HG02571 (cell line): ENCODE measurements at regions not wholly inside any gene's neighbourhood (a gene's known extent, or its start where the extent isn't known, plus 50 kb on each side); places are given as distances from the start of the nearest gene placed in this dataset.

Source experiments
- ATAC-seq: cut with Tn5 transposase; IDR thresholded peaks from one replicate; pipeline ENCODE4 v1.9.1; 2021; ENCODE audit warnings: mild to moderate bottlenecking, moderate library complexity; ENCODE audit not compliant: unreplicated experiment

DNA sequence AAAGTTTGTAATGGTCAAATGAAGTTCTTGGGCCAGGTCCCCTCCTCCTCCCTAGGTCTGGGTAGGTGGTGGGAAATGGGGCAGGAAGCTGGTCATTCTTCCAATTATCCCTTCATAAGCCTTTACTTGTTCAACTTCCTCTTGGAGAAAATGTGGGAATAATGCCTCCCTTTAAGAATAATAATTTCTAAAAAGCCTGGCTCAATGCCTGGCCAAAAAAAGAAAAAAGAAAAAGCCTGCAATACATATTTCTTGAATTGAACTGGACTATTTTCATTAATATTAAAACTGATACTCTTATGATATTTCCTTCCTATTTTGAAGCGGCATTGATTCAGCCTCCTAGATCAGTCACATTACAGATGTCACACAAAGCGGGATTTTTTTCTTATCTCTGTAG lies 600.9 kb downstream of the CCDC171 start:
- no peak for ATAC-seq

DNA sequence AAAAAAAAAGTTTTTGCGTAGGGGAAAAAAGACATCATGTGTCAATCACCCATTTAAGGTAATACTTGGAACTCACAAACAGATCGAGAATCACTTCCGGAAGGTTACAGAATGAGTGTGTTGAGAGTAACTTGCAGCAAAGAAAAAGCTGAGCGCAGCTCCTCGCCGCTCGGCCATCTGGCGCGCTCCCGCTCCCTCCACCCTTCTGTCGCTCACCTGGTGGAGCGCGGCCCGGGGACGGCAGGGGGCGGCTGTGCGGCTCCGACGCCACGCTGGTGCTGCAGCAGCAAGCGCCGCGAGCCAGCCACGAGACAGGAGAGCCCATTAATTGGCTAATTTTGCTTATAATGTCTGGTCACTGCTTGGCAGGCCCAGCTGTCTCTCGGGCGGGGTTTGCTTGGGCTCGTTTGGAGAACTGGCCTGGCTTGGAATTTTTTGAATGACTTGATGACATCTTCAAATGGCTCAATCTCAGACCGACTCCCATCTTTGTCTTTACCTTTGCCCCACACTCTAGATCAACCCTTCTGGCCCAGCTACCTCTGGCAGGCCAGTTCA lies 601.8 kb downstream of the CCDC171 start:
- no peak for ATAC-seq

DNA sequence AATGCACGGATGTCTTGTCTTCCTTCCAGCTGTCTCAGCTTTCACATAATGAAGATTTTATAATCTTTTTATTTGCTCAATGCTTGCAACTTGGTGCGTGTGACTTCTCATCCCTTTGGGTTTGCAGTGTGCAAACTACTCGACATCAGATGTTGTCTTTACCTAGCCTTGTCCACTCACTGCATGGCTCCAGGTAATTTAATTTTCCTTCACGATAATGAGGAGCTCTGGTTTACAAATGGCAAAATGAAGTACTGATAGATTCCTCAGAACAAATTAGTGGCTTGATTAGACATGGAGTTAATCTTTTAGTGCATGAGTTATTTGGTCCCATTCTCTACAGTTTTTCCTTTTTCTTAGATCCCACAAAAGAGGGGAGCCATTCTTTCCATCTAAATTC lies 603.0 kb downstream of the CCDC171 start:
- no peak for ATAC-seq

DNA sequence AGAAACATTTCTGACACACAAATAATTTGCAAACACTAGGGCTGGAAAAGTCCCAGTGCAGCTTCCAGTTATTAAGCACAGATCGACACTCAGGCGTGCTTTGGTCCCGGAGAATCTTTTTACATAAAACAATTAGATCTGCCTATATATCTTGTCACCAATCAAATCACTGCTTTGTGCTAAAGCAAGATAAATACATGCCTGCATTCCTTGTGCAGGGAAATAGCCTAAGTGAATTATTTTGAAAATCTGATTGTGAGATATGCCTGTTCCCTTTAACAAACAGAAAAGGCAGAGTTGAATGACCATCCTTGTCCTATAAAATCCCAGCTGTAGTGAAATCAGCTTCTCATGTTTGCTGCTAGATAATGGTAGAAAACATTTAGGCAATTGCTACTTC lies 604.4 kb downstream of the CCDC171 start:
- no peak for ATAC-seq

DNA sequence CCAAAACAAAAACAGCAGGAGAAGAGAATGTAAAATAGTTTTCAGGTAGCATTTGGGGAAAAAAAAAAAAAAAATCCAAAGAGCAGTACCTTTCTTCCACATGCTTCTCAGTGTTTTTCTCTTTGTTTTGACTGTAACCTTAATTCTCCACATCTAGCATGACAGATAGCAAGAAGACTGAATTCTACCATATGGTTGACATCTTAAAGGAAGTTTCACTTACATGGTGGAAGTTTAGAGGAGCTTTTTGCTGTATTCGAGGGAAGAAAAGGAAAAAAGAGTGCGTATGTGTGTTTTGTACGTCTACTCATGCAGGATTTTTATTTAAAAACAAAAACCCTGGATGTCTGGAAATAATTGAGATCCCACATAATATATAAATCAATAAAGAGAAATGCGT lies 604.8 kb downstream of the CCDC171 start:
- ATAC-seq = no peak

DNA sequence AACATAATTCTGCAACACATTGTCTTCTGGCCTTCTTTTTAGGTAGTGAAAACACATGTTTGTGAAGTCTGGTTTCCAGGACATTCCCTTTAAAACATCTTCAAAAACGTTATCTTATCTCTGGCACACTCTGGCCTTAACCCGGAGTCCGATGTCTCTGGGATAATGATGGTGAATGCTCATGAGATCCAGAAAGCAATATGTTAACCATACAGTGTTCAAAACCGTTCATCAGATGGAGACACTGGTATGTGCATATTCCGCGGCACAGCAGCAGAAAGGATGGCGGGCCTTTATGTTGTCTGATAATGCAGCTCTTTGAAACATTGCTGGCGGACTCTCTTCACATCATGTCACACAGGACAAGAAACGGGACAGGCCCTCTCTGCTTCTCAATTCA lies 605.2 kb downstream of the CCDC171 start:
- no peak for ATAC-seq

DNA sequence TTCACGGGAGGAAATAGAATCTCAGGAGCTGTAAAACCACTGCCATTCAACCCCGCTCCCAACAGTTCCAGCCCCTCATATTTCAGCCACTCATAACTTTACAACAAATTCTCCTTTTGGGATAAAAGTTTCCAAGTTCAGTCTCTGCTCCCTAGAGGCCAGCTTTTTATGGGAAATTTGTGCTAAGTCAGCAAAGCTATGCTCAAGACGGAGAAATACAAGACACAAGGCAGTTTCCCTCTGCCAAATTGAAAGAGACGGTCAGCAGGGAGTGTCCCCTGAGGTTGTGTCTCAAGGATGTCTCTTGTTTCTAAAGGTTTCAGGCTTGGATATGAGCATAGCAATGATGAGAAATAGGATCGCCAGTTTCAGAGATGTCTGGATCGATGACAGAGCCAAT lies 608.6 kb downstream of the CCDC171 start:
- no peak for ATAC-seq

DNA sequence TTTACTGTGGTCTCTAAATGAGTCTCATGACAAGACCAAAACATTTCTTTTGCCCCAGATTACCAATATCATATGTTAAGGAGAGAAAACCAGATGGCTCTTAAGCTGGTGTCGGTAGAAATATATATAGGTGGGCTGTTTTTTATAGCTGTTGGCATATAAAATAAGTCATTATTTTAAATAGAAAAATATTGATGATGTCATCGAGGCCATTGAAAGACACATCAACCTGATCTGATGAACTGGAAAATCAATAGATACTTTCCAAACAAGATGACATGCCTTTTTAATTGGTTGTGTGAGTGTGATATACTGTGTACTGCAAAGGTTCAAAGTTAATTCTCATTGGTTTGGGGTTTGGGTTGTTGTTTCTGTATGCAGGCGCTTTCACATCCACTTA lies 617.3 kb downstream of the CCDC171 start:
- ATAC-seq = no peak

DNA sequence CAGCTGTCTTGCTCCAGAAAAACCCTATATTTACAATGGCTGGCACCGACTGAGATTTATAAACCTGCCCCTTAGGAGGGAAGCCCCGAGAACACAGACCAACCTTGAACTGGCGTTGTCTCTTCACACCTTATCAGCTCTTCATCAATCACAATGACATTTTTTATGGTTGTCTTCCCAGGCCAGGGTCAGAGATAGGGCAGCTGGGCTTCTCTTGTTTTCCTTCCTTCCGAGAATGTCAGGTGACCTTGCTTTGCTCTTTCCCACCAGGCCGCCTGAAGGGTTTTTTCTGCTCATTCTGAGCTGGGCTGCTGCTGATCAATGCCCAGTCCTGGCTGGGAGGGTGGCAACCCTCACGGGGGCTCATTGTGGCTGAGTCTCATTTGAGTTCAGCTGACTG lies 619.1 kb downstream of the CCDC171 start:
- no peak for ATAC-seq

DNA sequence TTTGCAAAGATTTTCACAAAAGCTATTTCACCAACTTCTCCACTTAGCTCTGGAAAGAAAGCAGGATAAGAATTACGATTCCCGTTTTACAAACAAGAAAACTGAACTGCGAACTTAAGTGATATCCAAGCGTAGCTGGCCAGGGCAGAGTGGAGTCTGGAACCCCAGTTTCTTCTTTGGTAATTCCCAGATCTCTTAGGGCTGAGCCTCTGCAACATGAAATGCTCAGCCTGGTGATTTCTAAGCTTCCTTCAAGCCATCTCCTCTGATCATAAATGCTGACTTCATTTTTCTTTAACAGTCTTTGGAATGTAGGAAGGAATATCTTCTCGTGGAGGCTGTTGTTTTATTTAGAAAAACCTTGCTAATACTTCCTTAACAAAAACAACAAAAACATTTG lies 620.0 kb downstream of the CCDC171 start:
- no peak for ATAC-seq

DNA sequence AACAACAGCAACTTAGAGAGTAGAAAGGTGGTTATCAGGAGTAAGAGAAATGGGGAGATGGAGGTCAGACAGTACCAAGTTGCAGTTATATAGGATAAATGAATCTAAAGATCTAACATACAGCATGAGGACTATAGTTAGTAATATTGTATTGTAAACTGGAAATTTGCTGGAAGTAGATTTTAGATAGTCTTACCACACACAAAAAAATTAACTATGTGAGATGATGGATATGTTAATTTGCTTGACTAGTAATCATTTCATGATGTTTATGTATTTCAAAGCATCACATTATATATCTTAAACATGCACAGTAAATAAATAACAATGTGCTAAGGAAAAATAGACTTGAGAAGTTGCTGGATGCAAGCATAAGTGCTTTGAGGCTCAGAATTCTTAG lies 622.1 kb downstream of the CCDC171 start:
- ATAC-seq = no peak

DNA sequence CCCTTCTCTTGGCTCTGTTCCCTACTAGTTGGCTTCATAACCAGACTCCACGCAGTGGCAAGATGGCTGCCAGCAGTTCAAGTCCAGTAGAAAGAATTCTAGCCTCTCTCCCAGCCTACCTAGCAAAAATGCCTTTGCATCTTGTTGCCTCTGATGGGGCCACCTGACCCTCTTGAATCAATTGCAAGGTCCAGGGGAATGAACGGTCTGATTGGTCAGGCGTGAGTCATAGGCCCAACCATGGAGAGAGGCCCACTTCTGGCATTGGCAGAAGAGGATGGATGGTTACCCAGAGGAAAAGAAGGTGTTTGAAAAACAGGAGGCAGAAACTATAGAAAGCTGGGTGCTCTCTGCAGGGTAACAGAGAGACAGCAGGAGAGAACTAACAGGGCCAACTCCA lies 622.6 kb downstream of the CCDC171 start:
- no peak for ATAC-seq

DNA sequence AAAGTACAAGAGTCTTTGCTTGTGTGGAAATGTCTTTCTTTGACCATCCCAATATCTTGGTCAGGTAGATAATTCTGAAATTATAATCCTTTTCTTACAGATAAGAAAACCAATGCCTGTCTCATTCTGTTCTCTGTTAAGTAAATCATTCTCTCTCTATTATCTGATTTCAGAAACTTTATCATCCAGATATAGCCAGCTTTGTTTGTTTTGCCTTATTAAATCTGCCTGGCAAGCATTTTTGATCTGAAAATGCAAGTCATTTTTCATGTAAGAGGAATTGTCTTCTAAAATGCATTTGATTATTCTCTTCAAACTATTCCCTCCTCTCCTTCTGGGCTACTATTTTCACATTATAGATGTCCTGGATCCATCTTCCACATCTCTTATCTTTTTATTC lies 625.5 kb downstream of the CCDC171 start:
- no peak for ATAC-seq

DNA sequence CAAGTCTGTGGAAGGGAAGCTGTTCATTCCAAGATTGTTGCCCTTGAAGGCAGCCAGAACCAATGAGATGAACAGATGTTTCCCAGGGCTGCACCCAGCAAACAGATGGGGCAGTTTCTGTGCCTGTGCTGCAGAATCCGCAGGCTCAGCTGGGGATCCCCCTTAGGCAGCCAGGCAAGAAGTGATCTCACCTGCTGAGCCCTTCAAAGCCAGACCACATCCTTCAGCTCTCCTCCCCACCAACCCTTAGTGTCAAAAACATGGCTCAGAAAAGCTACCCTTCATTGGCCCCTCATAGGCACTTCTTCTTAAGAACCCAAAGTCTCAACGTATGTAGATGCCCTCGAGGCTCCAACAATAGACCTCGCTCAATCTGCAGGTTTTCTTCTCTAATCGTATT lies 626.7 kb downstream of the CCDC171 start:
- ATAC-seq = no peak

DNA sequence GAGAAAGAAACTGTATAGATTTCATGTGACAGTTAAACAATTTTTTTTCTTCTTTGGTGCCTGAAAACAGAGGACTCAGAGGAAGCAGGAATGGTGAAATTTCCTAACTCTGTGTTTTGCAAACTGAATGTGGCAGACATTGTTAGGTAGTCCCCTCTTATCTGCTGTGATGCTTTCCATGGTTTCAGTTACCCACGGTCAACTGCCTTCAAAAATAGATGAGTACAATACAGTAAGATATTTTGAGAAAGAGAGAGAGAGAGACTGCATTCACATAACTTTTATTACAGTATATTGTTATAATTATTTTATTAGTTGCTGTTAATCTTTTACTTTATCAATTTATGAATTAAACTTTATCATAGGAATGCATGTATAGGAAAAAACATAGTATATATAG lies 627.2 kb downstream of the CCDC171 start:
- ATAC-seq = no peak

DNA sequence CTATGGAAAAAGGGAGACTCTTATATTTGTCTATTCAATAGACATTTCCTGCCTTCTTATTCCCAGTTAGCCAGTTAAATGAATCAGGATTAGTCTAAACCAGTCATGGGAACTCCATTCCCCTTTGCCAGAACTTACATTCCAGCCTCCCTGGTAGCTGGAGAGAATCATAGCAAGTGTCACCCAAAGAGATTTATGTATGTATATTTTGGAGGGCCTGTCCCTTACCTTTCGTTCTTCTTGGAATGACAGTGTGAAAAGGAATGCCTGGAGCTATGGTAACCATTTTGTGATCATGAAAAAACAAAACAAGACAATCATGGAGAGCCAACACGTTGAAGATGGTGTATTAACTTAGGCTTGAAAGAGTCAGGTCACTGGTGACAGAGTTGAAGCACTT lies 627.7 kb downstream of the CCDC171 start:
- ATAC-seq = no peak

DNA sequence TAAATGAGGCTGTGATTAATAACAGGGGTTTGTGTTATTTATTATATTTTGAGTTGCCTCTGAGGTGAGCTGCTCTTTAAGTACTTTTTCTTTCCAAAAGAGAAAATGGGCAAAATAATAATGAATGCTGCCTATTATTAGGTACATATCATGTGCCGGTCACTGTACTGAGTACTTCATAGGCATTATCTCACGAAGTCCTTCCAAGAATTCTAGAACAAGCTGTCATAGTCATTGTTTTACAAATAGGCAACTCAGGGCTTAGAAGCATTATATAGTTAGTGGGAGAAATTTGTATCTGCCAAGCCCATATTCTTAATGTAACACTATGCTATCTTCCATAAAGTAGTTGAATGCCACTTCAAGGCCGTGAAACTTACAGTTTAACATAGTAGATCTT lies 628.7 kb downstream of the CCDC171 start:
- ATAC-seq = no peak

DNA sequence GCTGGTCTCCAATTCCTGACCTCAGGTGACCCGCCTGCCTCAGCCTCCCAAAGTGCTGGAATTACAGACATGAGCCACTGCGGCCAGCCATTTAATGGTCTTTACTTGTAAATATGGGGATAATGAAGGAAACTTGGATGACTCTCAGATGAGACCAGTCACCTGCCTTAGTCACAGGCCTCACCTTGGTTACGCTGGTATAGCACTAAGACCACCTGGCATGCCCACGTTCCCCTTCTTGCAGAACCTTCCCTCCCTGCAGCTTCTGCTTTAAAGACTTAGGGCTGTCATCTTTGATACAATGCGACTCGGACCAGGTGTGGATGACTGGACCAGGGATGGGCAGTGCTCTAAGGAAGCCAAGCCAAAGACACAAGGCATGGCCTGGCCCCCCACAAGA lies 629.9 kb downstream of the CCDC171 start:
- ATAC-seq = no peak

DNA sequence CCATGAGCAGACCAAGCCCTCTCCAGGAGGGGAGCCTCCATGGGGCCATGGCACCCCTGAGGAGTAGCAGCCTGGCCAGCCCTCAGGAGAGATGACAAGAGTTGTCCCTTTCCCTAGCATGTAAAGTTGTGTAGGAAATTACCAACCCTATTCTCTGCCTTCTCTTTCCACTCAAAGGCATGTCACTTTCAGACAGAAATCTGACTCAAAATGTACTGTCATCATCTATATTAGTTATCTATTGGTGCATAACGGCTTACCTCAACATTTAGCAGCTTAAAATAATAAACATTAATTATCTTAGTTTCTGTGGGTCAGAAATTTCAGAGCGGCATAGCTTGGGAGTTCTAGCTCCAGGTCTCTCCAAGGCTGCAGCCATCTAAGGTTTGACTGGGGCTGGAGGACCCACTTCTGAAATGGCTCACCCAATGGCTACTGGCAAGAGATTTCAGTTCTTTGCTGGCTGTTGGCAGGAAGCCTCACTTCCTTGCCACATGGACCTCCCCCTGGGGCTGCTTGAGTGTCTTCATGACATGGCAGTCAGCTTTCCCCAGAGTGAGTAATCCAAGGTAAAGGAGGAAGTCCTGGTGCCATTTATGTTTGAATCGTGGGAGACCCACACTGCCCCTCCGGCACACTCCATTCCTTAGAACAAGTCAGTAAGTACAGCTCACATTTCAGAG lies 632.3 kb downstream of the CCDC171 start:
- ATAC-seq = no peak

DNA sequence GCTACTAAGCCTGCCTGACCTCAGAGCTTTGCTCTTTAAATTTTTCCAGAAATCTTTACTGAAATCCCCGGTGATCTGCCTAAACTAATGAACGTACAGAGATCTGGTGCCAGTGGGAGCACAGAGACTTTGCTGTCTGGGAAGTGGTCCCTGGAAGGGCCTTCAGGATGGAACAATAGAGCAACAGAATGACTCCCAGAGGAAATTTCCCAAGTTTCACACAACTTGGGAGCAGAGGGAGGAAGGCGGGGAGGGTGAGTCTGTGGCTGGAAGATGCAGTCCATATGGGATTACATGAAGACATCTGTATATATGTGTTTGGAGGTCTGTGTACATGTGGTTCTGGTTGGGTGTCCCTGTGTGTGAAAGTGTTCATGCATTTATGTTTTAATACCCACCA lies 638.3 kb downstream of the CCDC171 start:
- ATAC-seq = no peak

DNA sequence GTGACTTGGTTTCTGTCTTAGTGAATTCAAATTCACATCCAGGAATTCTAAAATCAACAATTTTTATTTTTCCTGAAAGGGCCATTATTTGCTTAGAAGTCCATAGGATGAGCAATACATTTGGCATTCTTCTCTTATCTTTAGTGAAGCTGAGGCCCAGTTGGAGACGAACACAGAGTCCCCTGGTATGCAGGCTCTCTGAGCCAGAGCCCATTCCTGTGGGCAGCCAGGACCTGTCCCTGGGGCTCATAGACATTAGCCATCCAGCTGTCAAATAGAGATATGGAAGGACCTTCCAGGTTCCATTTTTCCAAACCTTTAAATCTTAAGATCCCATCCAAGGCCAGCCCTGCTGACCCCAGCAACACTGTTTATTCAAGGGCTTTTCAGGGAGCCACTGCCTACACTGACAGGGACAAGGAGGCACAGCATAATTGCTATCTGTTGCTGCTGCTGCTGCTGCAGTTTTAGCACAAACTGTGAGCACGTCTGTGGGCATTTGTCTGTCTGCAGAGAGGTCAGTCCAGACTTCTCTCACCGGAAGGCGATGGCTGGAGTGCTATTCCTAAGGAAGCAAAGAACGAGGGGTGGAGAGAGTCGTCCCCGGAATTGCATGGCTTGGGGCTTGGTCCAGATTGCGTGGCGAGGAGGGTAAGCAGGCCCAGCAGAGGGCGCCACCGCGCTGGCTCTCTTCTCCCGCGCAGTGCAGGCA lies 639.0 kb downstream of the CCDC171 start:
- no peak for ATAC-seq

DNA sequence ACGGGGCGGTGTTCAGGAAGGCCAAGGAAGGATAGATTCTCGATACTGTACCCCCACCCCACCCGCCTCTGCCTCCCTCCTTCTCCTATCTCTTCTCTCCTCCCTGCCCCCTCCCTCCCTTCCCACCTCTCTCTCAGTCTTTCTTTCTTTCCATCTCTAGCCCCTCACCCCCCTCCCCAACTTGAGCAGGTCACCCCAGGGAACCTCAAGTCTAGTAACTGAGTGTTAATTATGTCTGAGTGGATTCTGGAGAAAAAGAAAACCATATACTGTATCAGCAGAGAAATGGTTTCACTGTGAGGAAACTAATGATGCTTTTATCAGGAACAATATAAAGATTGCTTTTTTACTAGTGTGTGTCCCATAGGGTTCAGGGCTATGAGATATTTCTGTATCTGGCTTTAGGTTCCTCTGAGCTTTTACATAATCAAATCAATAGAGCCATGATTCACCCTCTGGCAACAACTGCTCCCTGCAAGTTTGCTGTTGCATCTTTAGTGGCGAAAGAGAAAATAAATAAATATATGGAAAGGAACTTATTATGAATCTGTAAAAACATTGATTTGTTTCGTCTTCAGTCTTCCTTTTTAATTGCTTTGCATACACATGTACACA lies 639.7 kb downstream of the CCDC171 start:
- no peak for ATAC-seq
